Pulmonary artery endothelial cell (primary cell): ENCODE measurements at regions not wholly inside any gene's neighbourhood (a gene's known extent, or its start where the extent isn't known, plus 50 kb on each side); places are given as distances from the start of the nearest gene placed in this dataset.

Experiments
- DNase-seq: peaks from one replicate; pipeline ENCODE4 v3.0.0-alpha.2; 2011; ENCODE audit warnings: low read depth, low spot score

GRCh38 chr2:57562495-57562894, 484.1 kb upstream of the VRK2 start:
- DNase-seq: no peak

GRCh38 chr2:57563015-57563414, 483.6 kb upstream of the VRK2 start:
- no peak for DNase-seq

- no peak for DNase-seq
Observed at GRCh38 chr2:57567245-57567644, 479.4 kb upstream of the VRK2 start.

- no peak for DNase-seq
Observed at GRCh38 chr2:57569396-57569795, 477.2 kb upstream of the VRK2 start.

GRCh38 chr2:57570961-57571360, 475.6 kb upstream of the VRK2 start:
- DNase-seq: no peak

- DNase-seq: no peak
Observed at GRCh38 chr2:57575700-57576268, 470.8 kb upstream of the VRK2 start.

GRCh38 chr2:57576983-57577382, 469.6 kb upstream of the VRK2 start:
- no peak for DNase-seq

GRCh38 chr2:57597940-57598339, 448.7 kb upstream of the VRK2 start:
- DNase-seq: no peak

GRCh38 chr2:57598551-57598950, 448.1 kb upstream of the VRK2 start:
- no peak for DNase-seq

- no peak for DNase-seq
Observed at GRCh38 chr2:57602733-57603132, 443.9 kb upstream of the VRK2 start.

GRCh38 chr2:57614988-57615387, 431.6 kb upstream of the VRK2 start:
- DNase-seq: no peak

GRCh38 chr2:57615855-57616556, 430.6 kb upstream of the VRK2 start:
- DNase-seq: no peak

- no peak for DNase-seq
Observed at GRCh38 chr2:57617318-57617717, 429.3 kb upstream of the VRK2 start.

- no peak for DNase-seq
Observed at GRCh38 chr2:57621122-57621663, 425.4 kb upstream of the VRK2 start.

GRCh38 chr2:57622009-57622408, 424.6 kb upstream of the VRK2 start:
- DNase-seq: no peak

- no peak for DNase-seq
Observed at GRCh38 chr2:57656198-57656597, 390.4 kb upstream of the VRK2 start.

- no peak for DNase-seq
Observed at GRCh38 chr2:57669570-57669969, 377.0 kb upstream of the VRK2 start.

- no peak for DNase-seq
Observed at GRCh38 chr2:57674025-57674424, 372.6 kb upstream of the VRK2 start.

- DNase-seq: no peak
Observed at GRCh38 chr2:57674743-57675142, 371.9 kb upstream of the VRK2 start.

GRCh38 chr2:57677296-57677695, 369.3 kb upstream of the VRK2 start:
- no peak for DNase-seq

- no peak for DNase-seq
Observed at GRCh38 chr2:57681650-57682049, 365.0 kb upstream of the VRK2 start.

GRCh38 chr2:57685032-57685431, 361.6 kb upstream of the VRK2 start:
- DNase-seq: no peak

- no peak for DNase-seq
Observed at GRCh38 chr2:57692395-57692794, 354.2 kb upstream of the VRK2 start.
